HG02840 (cell line): ENCODE measurements at regions not wholly inside any gene's neighbourhood (a gene's known extent, or its start where the extent isn't known, plus 50 kb on each side); places are given as distances from the start of the nearest gene placed in this dataset.
"Not testable (repeated sequence)": the region's sequence is repeated elsewhere in the genome, so short reads cannot be mapped to it uniquely, and the experiment has no call there.

Experiments
- ATAC-seq: cut with Tn5 transposase; IDR thresholded peaks from one replicate; pipeline ENCODE4 v1.9.1; 2021; ENCODE audit warnings: mild to moderate bottlenecking, moderate library complexity, moderate number of reproducible peaks; ENCODE audit not compliant: unreplicated experiment, low FRiP score

DNA sequence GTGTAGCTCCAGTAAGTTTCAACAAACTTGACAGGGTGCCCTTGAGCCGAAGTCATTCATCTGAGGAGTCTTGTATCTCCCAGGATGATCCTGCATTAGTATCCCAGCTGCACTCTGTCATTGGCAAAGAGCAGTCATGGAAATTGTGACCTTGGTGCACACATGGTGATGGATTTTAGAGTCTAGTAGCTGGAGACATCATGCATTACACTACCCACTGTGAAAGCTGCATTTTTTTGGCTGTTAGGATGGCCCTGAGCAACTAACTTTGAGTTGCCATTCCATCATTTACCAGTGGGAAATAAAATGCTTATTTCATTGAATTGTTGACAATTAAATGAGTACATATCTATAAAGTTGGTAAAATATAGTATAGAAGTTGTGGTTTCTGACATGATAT, 552.6 kb upstream of the CBLB start:
- no peak for ATAC-seq

DNA sequence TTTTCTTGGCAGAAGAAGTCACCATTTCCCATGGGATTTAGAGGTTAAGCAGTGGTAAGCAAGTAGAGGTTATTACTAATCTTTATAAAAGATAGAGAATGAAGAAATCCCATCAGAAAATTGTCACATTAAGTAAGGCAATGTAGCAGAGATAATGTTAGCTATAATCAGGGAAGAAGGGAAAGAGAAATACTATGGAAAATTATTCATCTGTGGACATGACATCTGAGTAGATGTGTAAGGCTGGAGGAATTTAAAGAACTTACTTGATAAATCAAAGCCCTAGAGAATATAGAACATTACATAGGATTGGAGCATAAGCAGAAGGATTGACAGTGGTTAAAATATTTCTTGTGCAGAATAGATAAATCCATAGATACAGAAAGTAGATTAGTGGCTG, 553.1 kb upstream of the CBLB start:
- no peak for ATAC-seq

DNA sequence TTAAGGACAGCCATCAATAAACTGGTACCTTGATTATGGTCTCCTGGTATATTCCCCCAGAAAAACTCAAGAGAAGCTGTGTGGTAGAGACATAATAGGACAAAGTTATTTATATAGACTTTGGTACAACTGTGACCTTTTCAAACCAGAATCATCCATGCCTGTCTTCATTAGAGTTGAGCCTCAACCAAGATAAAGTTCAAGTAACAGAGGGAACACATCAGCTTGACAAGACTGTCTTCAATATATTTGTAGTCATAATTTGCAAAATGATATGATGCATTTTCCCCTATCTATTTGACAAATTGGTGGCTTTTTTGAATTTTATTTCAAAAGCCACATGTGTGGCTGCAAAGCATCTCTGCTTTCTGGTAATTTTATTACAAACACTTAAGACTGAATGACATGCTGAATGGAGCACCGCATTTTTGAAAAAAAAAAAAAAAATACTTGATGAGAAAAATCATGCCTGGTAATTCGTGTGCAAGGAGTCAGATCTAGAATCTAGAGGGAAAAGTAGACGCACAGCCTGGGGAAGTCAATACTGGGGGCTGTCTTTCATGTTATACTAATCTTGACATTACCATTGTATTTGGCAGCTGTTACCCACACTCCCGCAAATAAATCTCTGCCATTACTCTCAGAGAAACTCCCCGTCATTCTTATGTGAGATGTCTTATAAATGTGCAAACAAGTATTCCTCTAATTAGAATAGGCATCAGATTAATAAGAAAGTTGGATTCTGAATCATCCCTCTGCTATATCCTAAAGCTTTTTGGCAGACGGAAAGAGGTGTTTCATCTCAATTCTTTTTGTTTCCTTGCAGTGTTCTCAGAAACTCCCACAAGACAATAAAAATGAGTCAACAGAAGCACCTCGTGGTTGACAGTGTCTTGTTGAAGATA, 554.8 kb upstream of the CBLB start:
- no peak for ATAC-seq

DNA sequence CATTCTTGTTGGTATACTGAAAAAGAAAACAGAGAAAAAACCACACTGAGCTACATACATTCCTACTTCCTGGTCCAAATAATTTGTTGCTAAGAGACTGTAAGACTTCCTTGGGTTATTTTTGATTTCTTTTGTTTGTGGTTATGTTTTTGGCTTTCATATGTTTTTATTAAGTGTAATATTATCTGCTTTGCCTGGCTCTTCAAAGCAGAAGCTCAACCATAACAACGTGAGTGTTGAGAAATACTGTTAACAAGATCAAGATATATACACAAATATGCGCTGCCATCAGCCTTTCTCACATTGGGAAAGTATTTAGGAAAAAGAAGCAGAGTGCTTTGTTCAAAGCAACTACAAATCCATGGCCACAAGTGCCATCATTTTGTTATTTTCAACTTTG, 556.2 kb upstream of the CBLB start:
- ATAC-seq, result no peak

DNA sequence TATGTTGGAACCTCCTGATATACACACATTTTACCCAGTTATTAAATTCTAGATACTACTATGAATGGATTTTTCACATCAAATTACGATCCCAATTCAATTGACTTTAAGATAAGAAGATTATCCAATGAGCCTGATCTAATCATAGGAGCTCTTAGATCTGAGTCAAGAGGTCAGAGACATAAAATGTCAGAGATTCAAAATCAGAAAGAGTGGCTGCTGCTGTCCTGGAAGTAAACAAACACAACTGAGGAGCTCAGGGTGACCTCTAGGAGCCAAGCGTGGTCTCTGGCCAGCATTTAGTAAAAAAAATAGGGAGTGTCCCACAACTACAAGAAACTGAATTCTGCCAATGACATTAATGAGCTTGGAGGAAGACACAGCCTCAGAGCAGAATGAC, 557.1 kb upstream of the CBLB start:
- ATAC-seq, result no peak

DNA sequence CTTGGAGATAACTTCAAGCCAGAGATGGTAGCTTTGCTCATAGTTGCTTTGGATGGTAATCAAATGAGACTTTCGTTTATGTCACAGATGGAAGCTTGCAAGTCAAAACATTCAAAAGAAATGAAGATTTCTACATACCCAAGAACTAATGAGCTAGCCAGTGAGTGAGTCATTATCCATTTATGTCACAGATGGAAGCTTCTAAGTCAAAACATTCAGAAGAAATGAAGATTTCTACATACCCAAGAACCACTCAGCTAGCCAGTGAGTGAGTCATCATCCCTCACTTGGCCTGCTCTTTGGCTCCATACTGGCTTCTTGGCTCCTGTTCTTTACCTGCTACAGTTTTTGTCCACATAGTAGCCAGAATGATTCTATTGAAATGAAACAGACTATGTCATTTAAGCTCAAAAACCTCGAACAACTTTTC, 559.8 kb upstream of the CBLB start:
- no peak for ATAC-seq

DNA sequence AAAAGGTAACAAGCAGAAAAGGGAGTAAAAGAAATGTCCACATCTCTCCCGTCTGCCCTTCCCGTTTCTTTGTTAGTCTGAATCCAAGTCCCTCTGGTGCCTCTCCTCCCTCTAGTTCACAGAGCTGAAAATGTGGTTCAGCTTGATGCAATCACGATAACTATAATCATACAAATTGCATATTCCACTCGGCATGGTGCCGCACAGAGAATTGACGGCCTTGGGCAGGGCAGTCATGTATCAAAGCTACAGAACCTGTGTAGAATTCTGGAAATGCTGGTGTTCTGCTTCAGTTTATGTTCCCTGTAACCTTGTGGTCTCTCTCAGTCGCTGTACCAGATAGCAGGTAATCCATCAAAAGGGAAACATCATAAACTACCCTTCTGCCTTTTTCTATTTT, 562.9 kb upstream of the CBLB start:
- ATAC-seq, result no peak

DNA sequence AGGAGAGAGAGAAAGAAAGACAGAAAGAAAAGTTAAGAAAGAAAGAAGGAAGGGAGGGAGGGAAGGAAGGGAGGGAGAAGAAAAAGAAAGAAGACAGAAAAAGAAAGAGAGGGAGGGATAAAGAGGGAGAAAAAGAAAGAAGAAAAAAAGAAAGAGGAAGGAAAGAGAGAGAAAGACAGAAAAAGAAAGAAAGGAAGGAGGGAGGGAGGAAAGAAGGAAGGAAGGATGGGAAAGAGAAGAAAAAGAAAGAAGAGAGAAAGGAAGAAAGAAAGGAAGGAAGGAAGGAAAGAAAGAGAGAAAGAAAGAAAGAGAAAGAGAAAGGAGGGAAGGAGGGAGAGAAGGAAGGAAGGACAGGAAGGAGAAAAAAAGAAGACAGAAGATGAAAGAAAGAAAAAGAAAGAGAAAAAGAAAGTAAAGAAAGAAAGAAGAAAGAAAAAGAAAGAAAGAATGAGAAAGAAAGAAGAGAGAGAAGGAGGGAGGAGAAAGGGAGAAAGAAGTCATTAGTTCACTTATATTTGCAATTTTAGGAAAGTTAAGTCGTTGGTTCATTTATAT, 567.2 kb upstream of the CBLB start:
- ATAC-seq, result no peak

DNA sequence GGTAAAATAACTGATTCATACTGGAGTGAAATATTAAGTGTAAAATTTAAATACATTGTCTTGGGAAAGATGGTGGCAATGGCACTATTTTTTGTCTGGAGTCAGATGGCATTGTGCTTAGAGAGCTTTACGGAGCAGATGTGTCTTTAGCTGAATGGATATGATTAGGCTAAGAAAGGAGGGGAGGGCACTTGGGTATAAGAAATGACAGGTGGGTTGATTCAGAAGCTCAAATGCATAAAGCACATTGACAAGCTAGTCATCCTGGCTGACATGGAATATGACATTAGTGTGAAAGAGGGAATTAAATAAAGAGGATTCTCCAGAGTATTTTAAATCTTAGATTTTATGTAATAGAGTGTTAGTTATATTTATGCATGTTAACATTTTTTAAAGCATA, 570.1 kb upstream of the CBLB start:
- no peak for ATAC-seq

DNA sequence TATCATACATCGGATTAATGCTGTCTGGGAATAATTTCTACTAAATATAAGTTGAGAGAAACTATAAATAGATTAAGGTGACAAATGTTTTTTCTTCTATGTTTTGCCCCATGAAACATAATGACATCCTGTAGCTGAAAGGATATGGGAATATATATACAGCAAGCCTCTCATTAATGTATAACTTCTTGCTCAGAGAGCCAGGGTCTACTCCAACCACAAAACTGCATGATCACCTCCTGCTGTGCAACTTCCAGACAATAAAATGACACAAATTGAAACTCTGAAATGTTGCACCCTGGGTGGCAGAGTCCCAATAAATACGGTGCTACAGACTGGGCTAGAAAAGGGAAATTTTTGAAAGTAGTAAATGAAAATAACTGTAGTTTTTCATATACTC, 571.9 kb upstream of the CBLB start:
- no peak for ATAC-seq

DNA sequence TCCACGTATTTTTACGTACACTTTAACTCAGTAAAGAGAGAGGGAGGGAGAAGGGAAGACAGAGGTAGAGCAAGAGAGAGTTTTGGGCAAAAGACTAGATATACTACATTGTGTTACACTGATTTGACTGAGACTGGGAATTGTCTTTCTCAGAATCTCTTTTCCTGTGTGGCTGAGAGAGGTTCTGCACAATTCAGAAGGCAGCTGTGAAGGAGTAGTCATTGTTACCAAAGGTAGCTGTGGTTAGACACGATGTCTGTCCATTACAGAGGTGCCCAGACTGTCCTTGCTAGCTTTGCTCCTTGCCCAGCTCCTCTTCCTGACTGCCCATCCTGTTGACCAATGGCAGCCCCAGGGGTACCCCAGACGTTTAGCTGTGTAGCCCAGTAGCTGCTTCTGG, 577.5 kb upstream of the CBLB start:
- ATAC-seq, result no peak

DNA sequence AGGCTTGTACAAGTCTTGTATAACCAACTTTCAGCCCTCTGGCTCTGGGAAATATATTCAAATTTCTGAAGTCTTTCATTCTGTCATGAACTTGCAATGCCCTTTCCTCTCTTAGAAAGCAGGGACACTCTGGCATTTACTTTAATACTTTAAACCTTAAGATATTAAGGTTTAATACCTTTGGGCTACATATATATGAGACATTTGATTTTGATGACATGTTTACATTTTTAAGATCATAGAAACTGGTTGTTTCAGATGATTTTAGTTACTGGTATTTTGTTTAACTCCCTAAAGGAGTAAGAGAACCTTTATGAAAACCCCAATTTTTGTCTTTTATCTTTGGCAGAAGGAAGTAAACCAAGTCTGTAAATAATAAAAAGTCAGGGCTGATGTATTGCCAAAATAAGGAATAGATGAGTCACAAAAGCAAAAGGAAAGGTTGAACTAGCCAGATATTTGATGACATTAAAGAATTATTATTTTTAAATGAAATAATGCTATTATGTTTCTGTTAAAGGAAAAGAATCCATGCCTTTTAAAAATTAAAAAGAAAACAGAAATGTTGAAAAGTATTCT, 579.0 kb upstream of the CBLB start:
- ATAC-seq, result no peak

DNA sequence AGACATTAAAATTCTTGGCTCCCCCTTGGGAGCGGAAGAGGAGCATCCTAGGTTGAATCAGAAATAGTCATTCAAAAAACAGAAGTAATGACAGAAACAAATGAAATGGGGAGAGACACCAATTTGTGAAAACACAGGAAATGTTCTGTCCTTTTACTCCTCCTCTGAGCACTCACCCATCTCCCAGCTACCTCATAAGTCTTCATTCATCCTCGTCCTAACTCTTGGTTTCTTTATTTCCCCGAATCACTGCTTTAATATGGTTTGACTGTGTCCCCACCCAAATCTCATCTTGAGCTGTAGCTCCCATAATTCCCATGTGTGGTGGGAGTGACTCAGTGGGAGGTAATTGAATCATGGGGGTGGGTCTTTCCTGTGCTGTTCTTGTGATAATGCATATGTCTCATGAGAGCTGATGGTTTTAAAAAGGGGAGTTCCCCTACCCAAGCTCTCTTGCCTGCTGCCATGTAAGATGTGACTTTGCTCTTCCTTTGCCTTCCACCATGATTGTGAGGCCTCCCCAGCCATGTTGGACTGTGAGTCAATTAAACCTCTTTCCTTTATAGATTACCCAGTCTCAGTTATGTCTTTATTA, 579.7 kb upstream of the CBLB start:
- not testable (repeated sequence) for ATAC-seq

DNA sequence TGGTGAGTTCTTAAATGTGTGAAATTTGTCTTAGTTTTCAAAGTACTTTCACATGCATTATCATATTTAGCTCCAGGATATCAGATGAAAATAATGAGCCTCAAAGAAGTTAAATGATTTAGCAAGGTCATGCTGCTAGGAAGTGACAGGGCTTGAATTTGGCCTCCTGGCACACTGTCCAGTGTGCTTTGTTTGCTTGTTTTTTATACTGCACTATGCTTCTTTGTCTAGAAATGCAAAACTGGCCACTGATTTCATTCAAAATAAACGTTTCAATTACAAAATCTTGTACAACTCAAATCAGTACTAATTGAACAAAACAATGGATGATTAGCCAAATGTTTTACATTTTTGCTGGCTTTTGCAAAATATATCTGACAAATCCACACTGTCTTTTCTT, 583.3 kb upstream of the CBLB start:
- no peak for ATAC-seq

DNA sequence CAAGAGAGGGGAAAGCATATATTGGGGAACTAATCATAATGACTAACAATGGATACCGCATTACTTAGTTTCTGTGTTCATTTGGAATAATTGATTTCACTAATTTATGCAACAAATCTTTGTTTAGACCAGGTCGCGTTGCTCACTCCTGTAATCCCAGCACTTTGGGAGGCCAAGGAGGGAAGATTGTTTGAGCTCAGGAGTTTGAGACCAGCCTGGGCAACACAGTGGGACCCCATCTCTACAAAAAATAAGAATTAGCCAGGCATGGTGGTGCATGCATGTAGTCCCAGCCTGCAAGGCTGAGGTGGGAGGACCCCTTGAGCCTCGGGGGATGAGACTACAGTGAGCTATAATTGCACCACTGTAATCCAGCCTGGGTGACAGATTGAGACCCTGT, 585.7 kb upstream of the CBLB start:
- no peak for ATAC-seq

DNA sequence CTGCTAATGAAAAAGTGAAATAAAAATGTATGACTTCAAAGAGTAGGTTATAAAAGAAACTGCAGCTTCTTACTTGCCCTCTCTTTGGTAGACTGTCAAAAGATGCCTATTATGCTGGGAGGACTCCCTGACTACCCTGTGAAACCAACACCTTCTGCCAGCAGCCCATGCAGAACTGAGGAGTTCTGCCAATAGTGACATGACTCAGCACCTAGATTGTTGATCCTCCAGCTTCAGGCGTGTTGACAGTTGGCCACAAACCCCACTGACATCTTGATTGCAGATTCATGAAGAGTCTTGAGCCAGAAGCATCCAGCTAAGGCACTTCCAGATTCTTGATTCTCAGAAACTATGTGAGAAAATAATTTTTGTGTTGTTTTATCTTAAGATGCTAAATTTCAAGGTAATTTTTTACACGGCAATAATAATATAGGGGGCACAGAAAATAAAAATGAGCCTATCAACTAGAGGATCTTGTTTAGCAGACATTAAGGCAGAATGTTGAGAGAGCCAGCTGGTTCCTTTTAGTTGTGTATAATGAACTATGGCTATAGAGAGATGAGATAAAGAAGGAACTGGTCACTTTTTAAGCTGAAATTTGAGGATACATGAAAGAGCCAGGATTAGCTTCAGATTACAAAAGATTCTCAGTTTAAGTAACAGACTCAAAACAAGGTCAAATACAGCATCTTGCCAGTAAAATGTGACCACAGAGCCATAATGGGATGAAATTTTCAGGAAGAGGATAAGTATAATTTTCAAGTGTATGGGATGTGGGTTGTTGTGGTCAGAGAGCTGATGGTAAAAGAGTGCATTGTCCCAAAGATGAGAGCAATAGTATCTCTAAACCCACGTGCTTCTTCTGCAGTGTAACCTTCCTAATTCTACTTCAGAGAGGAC, 588.7 kb upstream of the CBLB start:
- ATAC-seq, result no peak

DNA sequence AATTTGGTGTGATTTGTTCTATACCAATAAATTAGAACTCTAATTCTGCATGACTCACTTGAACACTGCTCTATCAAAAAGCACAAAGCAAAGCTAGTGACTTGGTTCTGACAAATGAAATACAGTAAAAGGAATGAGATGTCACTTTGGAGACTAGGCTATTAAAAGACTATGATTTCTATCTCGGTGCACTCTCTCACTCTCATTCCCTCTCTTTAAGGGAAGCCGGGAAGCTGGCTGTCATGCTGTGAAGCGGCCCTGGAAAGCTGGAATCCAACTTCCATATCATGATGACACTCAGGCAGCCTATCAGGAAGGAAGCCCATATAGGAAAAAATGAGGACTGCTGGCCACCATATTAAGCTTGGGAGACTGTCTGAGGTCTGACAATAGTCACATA, 590.1 kb upstream of the CBLB start:
- no peak for ATAC-seq

DNA sequence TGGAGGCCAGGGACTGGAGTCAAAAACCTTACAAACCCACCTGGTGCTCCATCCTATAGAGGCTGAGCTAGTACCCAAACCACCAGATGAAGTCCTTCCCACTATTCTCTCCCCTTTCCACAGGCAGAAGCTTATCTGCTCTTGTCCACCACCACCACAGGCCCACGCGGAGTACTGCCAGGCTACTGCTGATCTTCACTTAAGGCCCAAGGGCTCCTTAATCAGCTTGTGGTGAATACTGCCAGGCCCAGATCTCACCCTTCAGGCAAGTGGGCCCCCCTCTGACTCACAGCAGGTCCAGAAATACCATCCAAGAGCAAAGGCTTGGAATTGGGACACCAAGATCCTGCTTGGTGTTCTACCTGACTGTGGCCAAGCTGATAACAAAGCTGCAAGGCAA, 598.1 kb upstream of the CBLB start:
- ATAC-seq, result no peak

DNA sequence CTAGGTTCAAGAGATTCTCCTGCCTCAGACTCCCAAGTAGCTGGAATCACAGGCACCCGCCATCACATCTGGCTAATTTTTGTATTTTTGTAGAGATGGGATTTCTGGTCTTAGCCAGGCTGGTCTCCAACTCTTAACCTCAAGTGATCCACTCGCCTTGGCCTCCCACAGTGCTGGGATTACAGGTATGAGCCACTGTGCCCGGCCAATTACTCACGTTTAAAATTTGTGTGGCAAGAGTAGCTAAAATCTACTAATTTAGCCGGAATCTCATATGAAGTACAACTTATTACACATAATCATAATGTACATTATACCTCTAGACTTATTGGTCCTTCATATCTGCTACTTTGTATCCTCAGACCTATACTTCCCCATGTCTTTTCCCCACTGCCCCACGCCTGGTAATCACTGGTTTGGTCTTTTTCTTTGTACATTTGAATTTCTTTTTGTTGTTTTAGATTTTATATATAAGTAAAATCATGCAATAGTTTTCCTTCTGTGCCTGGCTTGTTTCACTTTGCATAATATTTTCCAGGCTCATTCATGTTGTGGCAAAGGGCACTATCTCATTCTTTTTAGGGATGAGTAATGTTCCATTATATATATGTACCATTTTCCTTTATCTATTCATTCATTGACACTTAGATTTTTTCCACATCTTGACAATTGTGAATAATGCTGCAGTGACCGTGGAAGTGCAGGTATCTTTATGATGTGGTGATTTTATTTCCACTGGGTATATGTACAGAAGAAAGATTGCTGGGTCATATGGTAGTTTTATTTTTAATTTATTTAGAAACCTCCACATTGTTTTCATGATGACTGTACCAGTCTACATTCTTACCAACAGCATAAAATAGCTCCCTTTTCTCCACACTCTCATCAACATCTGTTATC, 605.0 kb upstream of the CBLB start:
- ATAC-seq, result no peak

DNA sequence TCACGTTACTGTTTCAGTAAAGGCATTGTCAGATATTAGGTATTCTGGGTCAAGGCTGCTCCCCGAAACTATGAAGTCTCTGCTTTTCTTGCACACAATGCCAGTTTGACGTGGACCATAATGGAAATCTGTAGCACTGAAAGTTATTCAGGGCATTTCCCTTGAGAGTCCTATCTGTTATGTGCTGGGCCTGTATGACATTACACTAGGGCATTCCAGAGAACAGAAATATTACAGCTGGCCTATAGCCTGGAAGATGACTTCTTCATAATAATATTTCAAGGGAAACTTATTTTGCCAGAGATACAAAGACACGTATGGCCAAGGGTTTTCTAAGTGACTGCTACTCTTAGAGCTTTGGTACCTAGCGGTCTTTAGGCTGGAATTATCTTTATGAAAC, 613.6 kb upstream of the CBLB start:
- no peak for ATAC-seq
